ENCODE measurements at regions not wholly inside any gene's neighbourhood (a gene's known extent, or its start where the extent isn't known, plus 50 kb on each side); places are given as distances from the start of the nearest gene placed in this dataset.
"Not testable (repeated sequence)": the region's sequence is repeated elsewhere in the genome, so short reads cannot be mapped to it uniquely, and the experiment has no call there.

GRCh38 chr15:19964480-19964879 is 577.1 kb downstream of the GOLGA6L6 start:
- not testable (repeated sequence) for TF ChIP-seq CTCF (IDR thresholded peaks at IDR 0.05); POLR2AphosphoS5 (IDR thresholded peaks at IDR 0.05; ENCODE audit: low read depth, low read length); TCF7L2 (IDR thresholded peaks at IDR 0.05; ENCODE audit: low read depth, low read length)

Measured in Panc1 (cell line).